NCI-H2081 treated with DMSO at 0.1 percent for 48 hours (cell line): ENCODE measurements at regions not wholly inside any gene's neighbourhood (a gene's known extent, or its start where the extent isn't known, plus 50 kb on each side); places are given as distances from the start of the nearest gene placed in this dataset.
"Not testable (repeated sequence)": the region's sequence is repeated elsewhere in the genome, so short reads cannot be mapped to it uniquely, and the experiment has no call there.

Source experiments
- DNase-seq: peaks from one replicate; lab custom pipeline; 2025; lab: John Stamatoyannopoulos, UW

- DNase-seq = no peak
Measured at GRCh38 chr2:123717636-123718334, 307.3 kb upstream of the CNTNAP5 start.

- peak; percentile 41 for DNase-seq
Measured at GRCh38 chr2:123720760-123721159, 304.3 kb upstream of the CNTNAP5 start.

- DNase-seq = no peak
Measured at GRCh38 chr2:123723706-123724105, 301.4 kb upstream of the CNTNAP5 start.

- DNase-seq = peak; percentile 7
Measured at GRCh38 chr2:123732563-123732962, 292.5 kb upstream of the CNTNAP5 start.

- DNase-seq = no peak
Measured at GRCh38 chr2:123737371-123737770, 287.7 kb upstream of the CNTNAP5 start.

- no peak for DNase-seq
Measured at GRCh38 chr2:123738643-123739042, 286.4 kb upstream of the CNTNAP5 start.

- DNase-seq = no peak
Measured at GRCh38 chr2:123746006-123746405, 279.1 kb upstream of the CNTNAP5 start.

- DNase-seq = no peak
Measured at GRCh38 chr2:123747326-123747725, 277.8 kb upstream of the CNTNAP5 start.

- DNase-seq = no peak
Measured at GRCh38 chr2:123762221-123762620, 262.9 kb upstream of the CNTNAP5 start.

GRCh38 chr2:123768233-123768632 lies 256.9 kb upstream of the CNTNAP5 start:
- DNase-seq = no peak

- DNase-seq = no peak
Measured at GRCh38 chr2:123769001-123769400, 256.1 kb upstream of the CNTNAP5 start.

- DNase-seq = no peak
Measured at GRCh38 chr2:123770996-123771720, 253.9 kb upstream of the CNTNAP5 start.

- no peak for DNase-seq
Measured at GRCh38 chr2:123771928-123772632, 253.0 kb upstream of the CNTNAP5 start.

- no peak for DNase-seq
Measured at GRCh38 chr2:123777116-123777515, 248.0 kb upstream of the CNTNAP5 start.

GRCh38 chr2:123783164-123783563 lies 241.9 kb upstream of the CNTNAP5 start:
- DNase-seq = no peak

- no peak for DNase-seq
Measured at GRCh38 chr2:123785332-123785731, 239.8 kb upstream of the CNTNAP5 start.

GRCh38 chr2:123791207-123791606 lies 233.9 kb upstream of the CNTNAP5 start:
- no peak for DNase-seq

- no peak for DNase-seq
Measured at GRCh38 chr2:123791684-123792083, 233.4 kb upstream of the CNTNAP5 start.

- DNase-seq = not testable (repeated sequence)
Measured at GRCh38 chr2:123804126-123804525, 221.0 kb upstream of the CNTNAP5 start.

GRCh38 chr2:123805746-123806145 lies 219.3 kb upstream of the CNTNAP5 start:
- DNase-seq = not testable (repeated sequence)

- DNase-seq = no peak
Measured at GRCh38 chr2:123808243-123808642, 216.8 kb upstream of the CNTNAP5 start.

GRCh38 chr2:123811846-123812245 lies 213.2 kb upstream of the CNTNAP5 start:
- no peak for DNase-seq

GRCh38 chr2:123816203-123816602 lies 208.9 kb upstream of the CNTNAP5 start:
- DNase-seq = no peak
